ENCODE measurements at regions not wholly inside any gene's neighbourhood (a gene's known extent, or its start where the extent isn't known, plus 50 kb on each side); places are given as distances from the start of the nearest gene placed in this dataset.
"Not testable (repeated sequence)": the region's sequence is repeated elsewhere in the genome, so short reads cannot be mapped to it uniquely, and the experiment has no call there.

DNA sequence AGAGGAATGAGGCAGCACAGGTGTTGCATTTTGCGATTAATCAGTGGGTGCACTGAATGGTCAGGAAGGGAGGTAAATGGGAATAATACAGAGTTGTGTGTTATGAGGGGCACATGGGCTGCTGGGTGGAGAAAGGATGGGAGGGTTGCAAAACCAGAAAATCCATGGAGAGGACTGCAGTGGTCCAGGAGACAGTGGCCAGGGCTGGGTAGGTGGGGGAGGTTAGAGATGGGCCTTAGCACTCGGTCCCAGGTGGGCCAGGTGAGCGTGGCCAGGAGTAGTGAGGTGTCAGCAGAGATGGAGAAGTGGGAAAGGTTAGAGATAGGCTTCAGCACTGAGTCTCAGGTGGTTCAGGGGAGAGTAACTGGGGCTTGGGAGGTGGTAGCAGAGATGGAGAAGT is 399.1 kb upstream of the LARGE1 start:
- DNase-seq (ENCODE audit: low spot score): no peak

DNA sequence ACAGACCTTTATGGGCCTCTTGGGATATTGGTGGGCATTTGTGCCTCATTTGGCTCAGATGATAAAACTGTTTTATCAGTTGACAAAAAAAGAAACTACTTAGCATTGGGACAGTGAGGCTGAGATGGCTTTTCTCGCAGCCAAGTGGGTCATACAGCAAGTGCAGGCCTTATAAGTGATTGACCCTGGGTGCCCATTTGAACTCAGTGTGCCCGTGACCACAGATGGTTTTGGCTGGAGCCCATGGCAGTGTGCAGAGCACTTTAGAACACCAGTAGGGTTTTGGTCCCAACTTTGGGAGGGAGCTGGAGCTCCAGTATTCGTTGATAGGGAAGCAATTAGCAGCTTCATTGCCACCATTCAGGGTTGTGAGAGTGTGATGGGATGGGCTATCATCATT is 404.5 kb upstream of the LARGE1 start:
- no peak for DNase-seq (ENCODE audit: low spot score)

DNA sequence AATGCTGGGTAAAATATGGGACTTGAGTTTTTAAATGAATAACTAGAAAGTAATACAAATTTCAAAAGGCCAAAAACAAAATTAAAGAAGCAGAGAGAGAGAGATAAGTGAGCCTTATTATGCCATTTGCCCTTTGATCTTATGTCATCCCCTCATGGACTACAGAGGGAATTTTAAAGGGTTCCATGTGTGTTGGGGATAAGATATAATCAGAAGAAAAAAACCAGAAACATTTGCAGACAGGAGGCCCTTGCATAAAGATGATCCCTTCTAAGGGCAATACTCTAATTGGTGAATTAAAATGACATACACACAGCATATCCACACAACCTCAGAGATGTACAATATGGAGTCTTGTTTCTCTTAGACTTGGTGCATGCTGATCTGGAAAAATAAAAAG is 406.6 kb upstream of the LARGE1 start:
- DNase-seq (ENCODE audit: low spot score): no peak

DNA sequence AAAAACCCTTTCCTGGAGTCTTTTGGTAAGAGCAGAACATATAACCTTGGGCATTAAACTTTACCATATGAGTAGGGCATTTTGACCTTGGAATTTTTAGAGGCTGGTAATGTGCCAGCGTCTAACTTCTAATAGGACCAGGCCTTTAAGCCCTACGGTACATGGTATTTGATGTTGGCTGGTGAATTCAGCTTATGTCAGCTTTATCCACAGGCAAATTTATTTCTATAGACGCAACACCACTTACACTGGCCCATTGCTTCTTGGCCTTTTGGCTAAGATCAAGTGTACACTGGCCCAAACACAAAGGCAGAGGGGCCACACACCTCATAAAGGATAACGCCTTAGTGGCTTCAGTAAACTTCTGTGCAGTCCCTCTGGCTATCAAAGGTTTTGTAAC is 410.2 kb upstream of the LARGE1 start:
- no peak for DNase-seq (ENCODE audit: low spot score)

DNA sequence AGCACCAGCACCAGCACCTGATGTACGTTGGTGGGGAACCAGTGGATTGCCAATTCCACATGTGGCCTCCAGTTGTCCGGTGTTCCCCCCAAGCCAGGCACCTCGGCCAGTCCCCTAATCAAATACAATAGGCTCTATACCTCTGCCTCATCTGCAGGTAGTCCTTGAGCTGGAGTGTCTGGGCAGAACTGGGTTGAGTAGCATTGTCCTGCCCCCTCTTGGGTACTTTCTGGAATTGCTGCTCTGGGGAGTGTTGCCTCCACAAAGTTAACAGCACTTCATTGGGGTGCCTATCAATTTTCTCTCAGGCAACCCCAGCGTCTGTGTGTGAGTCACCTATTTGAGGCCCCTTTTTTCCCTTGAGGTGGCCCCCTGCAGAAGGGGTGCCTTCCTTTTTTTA is 413.0 kb upstream of the LARGE1 start:
- no peak for DNase-seq (ENCODE audit: low spot score)

DNA sequence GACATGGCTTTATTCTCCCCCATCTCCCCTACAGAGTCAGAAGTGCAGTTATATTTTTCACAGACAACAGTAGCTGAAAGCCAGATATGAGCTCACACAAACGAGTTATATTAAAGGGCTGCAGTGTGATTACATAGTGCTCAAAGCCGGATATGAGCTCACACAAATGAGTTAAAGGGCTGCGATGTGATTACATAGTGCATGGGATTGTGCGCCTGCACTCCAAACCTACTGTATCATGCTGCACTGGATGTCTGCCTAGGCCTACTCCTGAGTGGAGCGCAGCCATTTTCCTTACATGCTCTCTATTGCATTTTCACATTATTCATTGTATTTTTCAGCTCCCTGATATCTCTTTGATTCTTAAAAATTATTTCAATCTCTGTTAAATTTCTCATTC is 414.6 kb upstream of the LARGE1 start:
- no peak for DNase-seq (ENCODE audit: low spot score)

DNA sequence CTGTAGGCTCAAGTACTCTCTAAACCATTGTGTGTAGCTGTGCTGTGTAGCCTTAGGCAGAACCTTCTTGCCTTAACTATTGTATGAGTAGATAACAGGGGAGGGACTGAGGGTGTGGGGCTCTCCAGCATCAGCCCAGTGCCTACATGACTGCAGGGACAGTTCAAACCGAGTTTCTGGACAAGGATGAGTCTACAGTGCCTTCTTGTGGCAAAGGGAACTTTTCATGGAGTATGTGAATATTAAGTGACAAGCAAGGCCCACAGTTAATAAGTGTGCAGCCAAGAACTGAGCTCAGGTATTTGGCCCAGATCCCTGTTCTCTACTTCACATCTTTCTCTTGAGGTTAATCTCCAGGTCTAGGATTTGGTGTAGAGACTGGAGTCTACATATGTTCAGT is 424.4 kb upstream of the LARGE1 start:
- DNase-seq (ENCODE audit: low spot score): no peak

DNA sequence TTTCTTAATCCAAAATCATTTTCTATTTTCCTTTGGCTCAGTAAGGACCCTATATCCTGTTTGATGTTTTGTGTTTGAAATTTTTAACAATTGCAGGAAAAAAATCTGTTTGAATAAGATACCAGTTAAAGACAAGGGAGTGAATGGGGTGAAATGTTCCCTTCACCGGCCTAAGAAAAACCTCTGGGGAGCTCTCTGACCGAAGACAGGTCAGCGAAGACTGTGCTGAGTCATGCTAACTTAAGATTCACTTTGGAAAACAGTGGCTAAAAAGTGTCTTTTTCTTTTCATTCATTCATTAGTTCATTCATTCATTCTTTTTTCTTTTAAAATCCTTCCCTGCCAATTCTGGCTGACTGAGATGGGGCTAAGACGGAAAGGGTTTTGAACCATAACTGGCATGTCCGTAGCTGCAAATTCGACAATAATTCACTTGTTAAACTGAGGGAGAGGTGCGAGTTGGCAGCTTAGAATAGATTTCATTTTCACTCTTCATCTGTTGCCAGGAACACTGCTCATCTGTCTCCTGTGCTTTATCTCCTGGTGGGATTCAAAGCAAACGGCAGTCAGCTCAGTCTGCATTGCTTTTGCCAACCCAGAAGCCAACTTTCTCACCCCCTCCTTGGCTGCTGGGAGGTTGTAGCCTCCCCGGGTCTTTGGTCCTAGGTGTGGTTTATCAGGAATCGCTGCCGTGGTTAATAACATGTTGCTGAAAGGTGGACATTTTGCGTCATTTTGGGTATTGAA is 434.0 kb upstream of the LARGE1 start:
- DNase-seq (ENCODE audit: low spot score): no peak

DNA sequence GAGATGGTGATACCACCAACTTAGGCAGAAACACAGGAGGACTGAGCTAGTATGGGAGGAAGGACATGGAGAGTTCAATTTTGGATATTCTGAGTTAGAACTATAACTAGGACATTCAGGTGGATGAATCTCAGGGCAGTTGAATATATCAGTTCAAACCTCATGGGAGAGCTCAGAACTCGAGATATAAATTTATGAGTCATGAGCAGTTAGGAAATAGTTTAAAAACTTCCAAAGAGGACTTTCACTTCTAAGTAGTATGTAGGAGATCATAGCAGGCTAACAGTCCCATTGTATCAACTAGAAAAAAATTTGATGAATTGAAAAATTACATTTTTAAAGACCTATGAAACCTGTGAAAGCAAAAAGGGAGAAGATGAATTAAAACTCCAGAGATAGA is 436.2 kb upstream of the LARGE1 start:
- no peak for DNase-seq (ENCODE audit: low spot score)

DNA sequence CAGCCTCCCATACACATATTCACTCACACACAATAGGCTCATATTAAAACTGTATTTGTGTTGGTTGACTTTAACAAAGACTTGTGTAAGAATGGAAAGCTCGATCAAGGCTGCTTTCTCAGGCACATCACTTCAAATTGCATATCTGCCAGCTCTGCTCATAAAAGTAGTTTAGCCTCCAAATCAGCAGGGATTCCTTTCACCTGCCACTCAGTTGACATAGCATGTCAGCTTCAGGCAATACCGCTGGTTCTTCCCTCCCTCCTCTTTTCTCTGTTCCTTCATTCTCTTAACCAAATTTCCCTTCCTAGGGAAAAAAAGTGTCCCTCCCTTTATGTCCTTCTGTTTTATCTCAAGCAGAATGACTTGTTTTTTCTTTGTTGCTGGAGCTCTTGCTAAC is 450.4 kb upstream of the LARGE1 start:
- DNase-seq (ENCODE audit: low spot score): no peak

DNA sequence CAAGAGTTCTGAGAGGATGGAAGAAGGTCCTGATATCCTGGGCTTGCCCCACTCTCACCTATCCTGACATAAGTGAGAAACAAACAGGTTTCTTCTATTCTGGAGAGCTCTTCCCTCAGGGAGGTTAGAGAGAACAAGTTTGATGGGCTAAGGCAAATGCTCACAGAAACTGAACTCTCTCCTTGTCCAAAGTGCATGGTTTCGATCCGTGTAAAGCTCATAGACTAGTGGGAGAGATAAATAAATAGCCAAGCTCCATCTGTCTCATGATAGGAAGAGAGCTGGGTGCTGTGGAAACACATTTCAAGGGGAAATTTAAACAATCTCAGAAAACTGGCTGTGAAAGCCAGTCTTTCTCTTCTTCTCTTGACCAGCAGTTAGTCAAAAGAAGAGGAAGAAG is 459.5 kb upstream of the LARGE1 start:
- DNase-seq (ENCODE audit: low spot score): no peak

DNA sequence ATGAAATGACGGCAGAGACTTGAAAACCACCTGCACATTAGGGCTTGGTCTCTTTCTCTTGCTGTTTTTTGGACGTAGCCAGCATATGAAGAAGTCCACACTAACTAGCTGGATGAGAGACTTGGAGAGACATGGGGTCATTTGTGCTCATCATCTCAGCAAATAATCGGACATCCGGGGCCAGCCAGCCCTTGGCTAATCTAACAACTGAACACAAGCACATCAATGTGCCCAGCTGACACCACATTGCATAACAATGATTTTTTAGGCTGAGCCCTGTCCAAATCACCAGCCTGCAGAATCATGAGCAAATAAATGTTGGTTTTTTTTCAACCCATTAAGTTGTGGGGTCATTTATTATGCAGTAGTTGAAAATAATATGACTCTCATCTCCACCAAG is 460.3 kb upstream of the LARGE1 start:
- no peak for DNase-seq (ENCODE audit: low spot score)

DNA sequence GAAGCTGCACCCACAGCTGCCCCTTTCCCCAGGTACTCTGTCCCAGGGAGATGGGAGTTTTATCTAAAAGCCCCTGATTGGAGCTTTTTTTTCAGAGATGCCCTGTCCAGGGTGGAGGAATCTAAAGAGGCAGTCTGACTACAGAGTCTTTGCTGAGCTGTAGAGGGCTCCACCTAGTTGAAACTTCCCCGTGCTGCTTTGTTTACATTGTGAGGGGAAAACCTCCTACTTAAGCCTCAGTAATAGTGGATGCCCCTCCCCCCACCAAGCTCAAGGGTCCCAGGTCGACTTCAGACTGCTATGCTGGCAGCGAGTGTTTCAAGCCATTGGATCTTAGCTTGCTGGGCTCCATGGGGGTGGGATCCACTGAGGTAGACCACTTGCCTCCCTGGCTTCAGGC is 470.1 kb upstream of the LARGE1 start:
- DNase-seq (ENCODE audit: low spot score): no peak

DNA sequence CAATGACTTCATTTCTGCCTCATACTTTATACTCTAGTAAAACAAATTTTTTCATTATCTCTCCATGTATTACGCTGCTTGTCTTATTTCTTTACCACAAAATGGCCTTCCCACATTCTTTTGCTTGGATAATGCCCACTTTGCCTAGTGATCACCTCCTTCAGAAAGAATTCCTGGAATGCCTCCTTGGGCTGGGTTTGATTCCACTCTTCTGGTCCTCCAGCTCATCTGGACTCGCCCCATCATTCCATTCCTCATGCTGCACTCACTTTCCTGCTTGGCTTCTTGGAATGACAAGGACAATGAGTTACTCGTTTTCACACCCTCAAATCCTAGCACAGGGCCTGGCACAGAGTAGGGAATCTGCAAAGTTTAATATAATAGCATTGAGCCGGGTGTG is 475.1 kb upstream of the LARGE1 start:
- no peak for DNase-seq (ENCODE audit: low spot score)

DNA sequence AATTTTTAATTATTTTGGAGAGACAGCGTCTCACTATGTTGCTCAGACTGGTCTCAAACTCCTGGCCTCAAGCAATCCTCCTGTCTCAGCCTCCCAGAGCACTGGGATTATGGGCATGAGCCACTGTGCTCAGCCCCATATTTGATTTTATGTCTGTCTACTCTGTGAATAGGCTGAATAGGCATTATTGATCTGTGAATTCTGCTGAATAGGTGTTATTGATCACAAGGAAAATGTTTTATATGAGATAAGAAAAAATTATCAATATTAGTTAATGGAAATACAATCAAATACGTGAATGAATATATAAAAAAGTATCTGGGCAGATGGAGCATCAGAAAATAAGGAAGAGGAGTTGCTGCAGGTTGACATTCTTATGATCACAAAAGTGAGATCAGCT is 483.4 kb upstream of the LARGE1 start:
- no peak for DNase-seq (ENCODE audit: low spot score)

DNA sequence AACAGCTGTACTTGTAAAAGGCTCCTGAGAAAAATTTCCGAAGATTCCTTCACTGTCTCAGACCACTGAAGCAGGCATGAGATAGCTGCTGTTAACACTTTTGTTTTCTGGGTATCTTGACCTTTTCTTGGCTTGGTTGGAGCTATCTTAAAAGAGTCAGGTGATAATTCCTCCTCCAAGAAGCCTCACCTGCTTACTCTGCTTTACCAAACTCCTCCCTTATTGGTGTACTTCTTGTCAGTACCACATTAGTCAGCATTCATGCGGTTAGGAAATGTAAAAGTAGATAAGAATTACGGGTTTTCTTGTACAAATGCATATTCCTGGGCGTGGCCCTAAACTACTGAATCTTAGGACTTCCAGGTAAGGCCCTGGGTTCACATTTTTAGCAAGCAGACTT is 489.8 kb upstream of the LARGE1 start:
- DNase-seq (ENCODE audit: low spot score): no peak

DNA sequence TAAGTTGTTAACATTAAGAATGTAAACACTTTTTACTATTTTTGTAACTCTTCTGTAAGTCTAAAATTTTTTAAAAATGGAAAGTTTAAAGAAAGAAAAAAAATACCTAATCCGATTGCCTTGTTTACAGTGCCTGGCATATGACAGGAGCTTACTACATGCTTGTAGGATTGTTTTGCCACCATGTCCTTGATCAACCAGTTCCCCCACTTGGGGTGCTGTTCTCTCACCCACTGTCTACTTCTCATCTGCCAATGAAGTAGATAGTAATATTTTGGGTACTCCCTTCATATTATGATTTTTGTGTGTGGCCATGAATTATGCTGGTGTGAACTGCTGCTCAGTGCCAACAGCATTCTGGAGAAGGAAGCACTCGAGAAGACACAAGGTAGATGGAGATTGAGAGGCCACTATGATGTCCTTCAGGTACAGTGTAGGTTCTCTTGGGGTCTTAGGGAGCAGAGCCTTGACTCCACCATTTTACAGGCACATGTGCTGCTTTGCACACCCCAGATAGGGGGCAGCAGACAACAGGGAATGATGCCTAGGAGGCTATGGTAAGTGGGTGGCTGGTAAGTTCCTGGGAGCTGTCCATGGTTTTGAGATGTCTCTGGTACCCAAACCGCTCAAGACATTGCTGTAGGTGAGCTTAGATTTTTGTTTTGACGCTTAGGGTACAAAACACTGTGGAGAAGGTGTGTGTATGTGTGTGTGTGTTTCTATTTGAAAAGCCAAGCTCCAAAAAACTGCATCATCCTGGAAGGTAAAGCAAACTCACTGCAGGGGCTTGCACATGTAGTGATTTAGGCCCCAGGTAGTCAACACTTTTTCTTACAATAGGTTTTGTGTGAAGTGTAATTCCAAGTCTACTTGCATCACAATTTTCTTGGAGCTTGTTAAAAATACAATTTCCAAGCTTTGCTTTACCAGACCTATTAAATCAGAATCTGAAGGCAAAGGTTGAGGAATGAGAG is 494.5 kb upstream of the LARGE1 start:
- no peak for DNase-seq (ENCODE audit: low spot score)

DNA sequence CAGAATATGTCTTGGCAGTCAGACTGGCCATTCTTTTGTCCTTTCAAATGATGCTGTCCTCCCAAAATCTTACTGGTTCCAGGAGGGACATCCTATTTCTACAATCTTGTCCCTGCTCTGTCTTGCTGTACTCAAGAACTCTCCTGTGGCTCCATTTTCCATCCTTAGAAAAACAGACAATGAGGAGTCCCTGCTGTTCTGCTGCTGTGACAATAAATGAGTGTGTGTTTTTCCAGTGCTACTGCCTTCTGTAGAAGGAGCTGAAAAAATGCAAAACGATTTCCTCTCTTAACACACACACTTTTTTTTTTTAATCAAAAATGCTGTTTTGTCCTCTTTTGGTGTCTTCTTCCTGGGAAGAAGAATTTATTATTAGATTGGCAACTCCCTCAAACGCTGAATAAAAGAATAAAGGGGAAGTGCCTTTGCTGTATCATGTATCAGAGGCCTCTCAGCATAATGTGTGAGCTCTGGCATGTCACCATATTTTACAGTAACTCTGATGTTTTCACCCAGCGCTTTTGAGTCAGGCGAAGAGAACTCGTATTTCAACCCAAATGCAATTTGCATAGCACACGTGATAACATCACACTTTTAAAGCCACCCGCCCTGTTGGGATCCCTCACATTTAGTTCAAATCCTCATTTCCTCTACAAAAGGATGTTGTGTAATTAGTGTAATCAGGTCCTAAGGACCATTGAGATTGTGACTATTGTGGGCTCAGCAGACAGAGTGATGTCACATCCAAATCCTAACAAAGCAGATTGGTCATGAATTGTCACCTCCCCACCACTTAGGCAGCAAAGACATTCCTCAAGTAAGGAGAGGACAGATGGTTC is 496.0 kb upstream of the LARGE1 start:
- no peak for DNase-seq (ENCODE audit: low spot score)

DNA sequence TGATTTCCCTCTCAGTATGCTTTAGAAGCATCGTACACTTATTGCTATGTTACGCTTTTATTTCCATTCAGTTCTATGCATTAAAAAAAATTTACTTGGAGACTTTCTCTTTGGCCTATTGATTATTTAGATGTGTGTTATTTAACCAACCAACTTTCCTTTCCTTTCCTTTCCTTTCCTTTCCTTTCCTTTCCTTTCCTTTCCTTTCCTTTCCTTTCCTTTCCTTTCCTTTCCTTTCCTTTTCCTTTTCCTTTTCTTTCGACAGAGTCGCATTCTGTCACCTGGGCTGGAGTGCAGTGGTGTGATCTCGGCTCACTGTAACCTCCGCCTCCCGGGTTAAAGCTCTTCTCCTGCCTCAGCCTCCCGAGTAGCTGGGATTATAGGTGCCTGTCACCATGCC is 502.7 kb upstream of the LARGE1 start:
- DNase-seq (ENCODE audit: low spot score): not testable (repeated sequence)

DNA sequence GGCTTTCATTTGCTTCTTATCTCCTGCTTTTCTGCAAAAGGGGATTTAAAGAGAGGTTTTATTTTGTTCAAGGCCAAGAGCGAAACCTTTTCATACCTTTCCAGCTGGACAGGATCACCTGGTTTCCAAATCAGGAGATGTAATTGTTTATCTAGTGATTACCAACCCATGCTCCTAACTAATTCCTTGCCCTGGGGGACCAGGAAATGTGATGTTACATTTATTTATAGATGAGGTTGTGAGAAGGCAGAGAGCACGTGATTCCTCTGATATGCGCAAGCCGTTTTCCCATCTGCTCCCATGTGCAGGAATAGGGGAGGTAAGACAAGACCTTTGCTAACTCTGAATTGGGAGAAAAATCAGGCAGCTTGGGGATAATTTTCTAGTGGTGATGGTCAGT is 507.2 kb upstream of the LARGE1 start:
- DNase-seq (ENCODE audit: low spot score): no peak

DNA sequence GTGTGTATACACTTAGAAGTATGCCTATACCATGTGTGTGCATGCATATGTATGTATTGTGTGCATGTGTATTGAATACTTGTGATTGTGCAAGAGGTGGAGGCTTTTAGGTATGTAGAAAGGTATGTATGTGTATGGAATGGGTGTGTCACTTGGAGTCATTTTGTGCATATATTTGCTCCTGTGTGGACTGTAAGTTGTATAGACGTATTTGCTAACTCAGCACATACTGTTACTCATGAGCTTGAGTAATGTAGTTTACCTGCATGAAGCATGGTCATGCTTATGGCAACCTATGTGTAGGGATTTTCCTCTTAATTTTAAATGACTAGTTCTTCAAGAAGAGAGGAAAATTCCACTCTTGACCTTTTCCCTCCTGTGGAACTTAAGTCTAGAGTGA is 507.6 kb upstream of the LARGE1 start:
- DNase-seq (ENCODE audit: low spot score): no peak

DNA sequence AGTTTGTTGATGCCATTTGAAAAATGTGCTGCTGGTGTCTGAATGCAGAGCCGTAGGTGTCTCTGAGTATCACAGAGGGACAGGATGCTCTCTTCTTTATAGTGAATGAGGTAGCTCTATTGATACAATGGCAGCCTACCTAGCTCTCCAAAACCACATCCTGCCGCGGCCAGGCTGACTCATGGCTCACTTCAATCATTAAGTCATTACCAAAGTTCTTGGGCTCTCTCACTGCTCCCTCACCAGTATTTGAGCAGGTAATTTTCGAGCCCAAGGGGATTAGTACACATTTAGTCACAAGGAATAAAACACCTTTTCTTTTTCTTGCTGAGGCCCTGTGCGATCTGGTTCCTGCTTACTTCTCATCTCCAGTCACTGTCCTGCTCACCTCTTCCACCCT is 509.0 kb upstream of the LARGE1 start:
- no peak for DNase-seq (ENCODE audit: low spot score)

DNA sequence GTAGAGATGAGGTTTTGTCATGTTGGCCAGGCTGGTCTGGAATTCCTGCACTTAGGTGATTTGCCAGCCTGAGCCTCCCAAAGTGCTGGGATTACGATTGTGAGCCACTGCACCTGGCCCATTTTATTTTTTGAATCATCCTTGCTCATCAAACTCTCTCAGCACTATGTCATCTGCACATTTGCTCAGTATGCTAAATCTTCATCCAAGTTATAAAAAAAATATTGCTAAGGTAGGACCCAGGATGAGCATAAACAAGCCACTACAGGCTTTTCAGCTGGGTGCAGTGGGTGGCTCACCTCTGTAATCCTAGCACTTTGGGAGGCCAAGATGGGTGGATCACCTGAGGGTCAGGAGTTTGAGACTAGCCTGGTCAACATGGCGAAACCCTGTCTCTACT is 510.1 kb upstream of the LARGE1 start:
- no peak for DNase-seq (ENCODE audit: low spot score)

All from AG08396 (cell line).